B cell (primary cell): ENCODE measurements at regions not wholly inside any gene's neighbourhood (a gene's known extent, or its start where the extent isn't known, plus 50 kb on each side); places are given as distances from the start of the nearest gene placed in this dataset.

Experiments
- ATAC-seq: fragments of 200-7000 bp; cut with Tn5 transposase; one replicate; pipeline ENCODE4 v1.10.0; 2021; ENCODE audit warnings: low read depth, mild to moderate bottlenecking, moderate number of reproducible peaks, moderate library complexity
- CTCF ChIA-PET: fragments of 350-600 bp; sonication (Branson Sonifier 250); formaldehyde crosslinking; loops from one replicate; lab custom pipeline; 2021; ENCODE audit warnings: antibody characterized with exemption, inconsistent platforms; lab: Charles Lee
- POLR2A ChIA-PET: fragments of 350-600 bp; sonication (Branson Sonifier 250); formaldehyde crosslinking; loops from one replicate; lab custom pipeline; 2021; ENCODE audit warnings: antibody characterized with exemption; lab: Charles Lee
- DNase-seq: peaks from one replicate; pipeline ENCODE4 v3.0.0; 2013
- H2AFZ ChIP-seq: 2 replicates; pipeline ENCODE4 v1.6.1; 2012; ENCODE audit warnings: mild to moderate bottlenecking, low read depth, low read length; ENCODE audit not compliant: insufficient read depth, poor library complexity, severe bottlenecking
- H3K27ac ChIP-seq, 2 donors: 1 replicate in 1 of 2; 2 replicates in 1 of 2; pipeline ENCODE4 v1.5.1; 2012 to 2013; ENCODE audit warnings: low read length in 2 of 2, mild to moderate bottlenecking in 2 of 2, moderate library complexity in 1 of 2
- H3K27me3 ChIP-seq, 4 experiments: fragments of 200-600 bp in 1 of 4; sonication (generic) in 1 of 4; replicated peaks in 1 of 4; 1 replicate in 2 of 4; 2 replicates in 2 of 4; pipeline versions ENCODE4 v1.6.1 to v1.7.0; 2013 to 2016; ENCODE audit warnings: low read length in 3 of 4, mild to moderate bottlenecking in 2 of 4, mixed read lengths in 1 of 4, moderate library complexity in 1 of 4; ENCODE audit not compliant: insufficient read depth in 4 of 4, control insufficient read depth in 3 of 4; ENCODE audit errors: control extremely low read depth in 1 of 4
- H3K36me3 ChIP-seq, 2 experiments: replicated peaks in 1 of 2; 1 replicate in 1 of 2; 2 replicates in 1 of 2; pipeline versions ENCODE4 v1.6.1 to v1.7.1; 2013; ENCODE audit warnings: low read length in 1 of 2; ENCODE audit not compliant: insufficient read depth in 2 of 2, control insufficient read depth in 1 of 2; ENCODE audit errors: control extremely low read depth in 1 of 2, extremely low read depth in 1 of 2
- H3K4me1 ChIP-seq, 2 donors: fragments of 200-600 bp in 1 of 2; sonication (generic) in 1 of 2; 1 replicate in 1 of 2; 2 replicates in 1 of 2; pipeline versions ENCODE4 v1.5.1 to v1.6.1; 2013 to 2017; ENCODE audit warnings: low read length in 2 of 2; ENCODE audit not compliant: control insufficient read depth in 2 of 2, insufficient read depth in 2 of 2
- H3K4me2 ChIP-seq: replicated peaks from 2 replicates; pipeline ENCODE3; 2012; ENCODE audit warnings: mild to moderate bottlenecking, low read depth, low read length; ENCODE audit not compliant: poor library complexity, severe bottlenecking
- H3K4me3 ChIP-seq, 5 experiments: fragments of 200-600 bp in 1 of 5; sonication (generic) in 1 of 5; 1 replicate in 3 of 5; 2 replicates in 2 of 5; pipeline versions ENCODE4 v1.5.1 to v1.7.0; 2011 to 2016; ENCODE audit warnings: low read length in 4 of 5, mild to moderate bottlenecking in 4 of 5, low read depth in 2 of 5, control low read depth in 1 of 5, moderate library complexity in 1 of 5; ENCODE audit not compliant: insufficient read depth in 1 of 5; ENCODE audit errors: control extremely low read depth in 1 of 5, extremely low read depth in 1 of 5
- H3K79me2 ChIP-seq: fragments of 200-600 bp; sonication (generic); one replicate; pipeline ENCODE4 v1.6.0; 2016; ENCODE audit warnings: low read length; ENCODE audit not compliant: control insufficient read depth, insufficient read depth
- H3K9ac ChIP-seq: fragments of 200-600 bp; sonication (generic); 2 replicates; pipeline ENCODE4 v1.6.1; 2017; ENCODE audit warnings: mild to moderate bottlenecking, low read length, moderate library complexity
- H3K9me3 ChIP-seq, 3 donors: one replicate each; pipeline versions ENCODE4 v1.6.1 to v1.7.1; 2013; ENCODE audit warnings: low read length in 2 of 3; ENCODE audit not compliant: control insufficient read depth in 2 of 3, insufficient read depth in 1 of 3; ENCODE audit errors: control extremely low read depth in 1 of 3
- H4K20me1 ChIP-seq: 2 replicates; pipeline ENCODE4 v1.6.0; 2012; ENCODE audit warnings: mild to moderate bottlenecking, low read length; ENCODE audit not compliant: insufficient read depth, control insufficient read depth, poor library complexity, severe bottlenecking
- H3K27ac Mint-ChIP-seq: one replicate; pipeline ENCODE4 v1.8.0; 2021; ENCODE audit warnings: mixed read lengths
- H3K27me3 Mint-ChIP-seq: one replicate; pipeline ENCODE4 v1.8.0; 2021; ENCODE audit warnings: mixed read lengths
- H3K4me1 Mint-ChIP-seq: one replicate; pipeline ENCODE4 v1.8.0; 2021; ENCODE audit warnings: mixed read lengths
- H3K4me3 Mint-ChIP-seq: one replicate; pipeline ENCODE4 v1.8.0; 2021; ENCODE audit warnings: mixed read lengths
- H3K9me3 Mint-ChIP-seq: one replicate; pipeline ENCODE4 v1.8.0; 2022; ENCODE audit warnings: mixed read lengths; ENCODE audit not compliant: insufficient read depth
- CTCF ChIP-seq: fragments of 200-600 bp; IDR thresholded peaks from one replicate; pipeline ENCODE4 v1.8.0; 2022; ENCODE audit warnings: antibody characterized with exemption, mild to moderate bottlenecking
- EZH2 ChIP-seq: IDR thresholded peaks from 2 replicates; pipeline ENCODE4 v1.6.1; 2012; ENCODE audit warnings: borderline replicate concordance, low read depth, mild to moderate bottlenecking, moderate library complexity, low read length; ENCODE audit not compliant: insufficient read depth, poor library complexity, severe bottlenecking
- WGBS: methylation state at CpG from one replicate; pipeline ENCODE4 v1.1.5; 2013; ENCODE audit warnings: missing lambda C conversion rate; ENCODE audit not compliant: insufficient coverage; 5-methylcytosine and 5-hydroxymethylcytosine counted together
- intact Hi-C: fragments of 100-400 bp; cut with micrococcal nuclease; formaldehyde crosslinking; loops from one replicate; pipeline ENCODE4 v1.10.0; 2022

- no peaks in the 10 kb centered on the region for H3K79me2 ChIP-seq
- Mint-ChIP-seq H3K4me3 (no peak overlapping the region), H3K9me3 (no peaks in the 10 kb centered on the region), H3K27me3 (no peaks in the 10 kb centered on the region), H3K27ac (no peak overlapping the region), H3K4me1 (no peaks in the 10 kb centered on the region)
- ATAC-seq (no peak), DNase-seq (no peak)
- H3K27me3 ChIP-seq: no peaks in the 10 kb centered on the region
- no peak for TF ChIP-seq EZH2
- no peak for TF ChIP-seq CTCF
- intact Hi-C loops: no loop called here
- H4K20me1 ChIP-seq: no peaks in the 10 kb centered on the region
- H3K4me1 ChIP-seq: no peaks in the 10 kb centered on the region
- ChIA-PET CTCF (no interaction called here), POLR2A (no interaction called here)
- H3K4me2 ChIP-seq: no peak overlapping the region
- no peaks in the 10 kb centered on the region for H3K36me3 ChIP-seq
- H3K9ac ChIP-seq: no peak overlapping the region
- H2AFZ ChIP-seq: no peak overlapping the region
- no peak overlapping the region for H3K27ac ChIP-seq
- H3K9me3 ChIP-seq: peaks cover 0 to 4% (median 0%) of the 10 kb centered on the region in 3 donors
- 100% methylated on average over 1 of the region's 5 CpGs for WGBS
- no peak overlapping the region for H3K4me3 ChIP-seq
Measured at GRCh38 chr9:99614341-99614740, 207.3 kb upstream of the NR4A3 start.

DNA sequence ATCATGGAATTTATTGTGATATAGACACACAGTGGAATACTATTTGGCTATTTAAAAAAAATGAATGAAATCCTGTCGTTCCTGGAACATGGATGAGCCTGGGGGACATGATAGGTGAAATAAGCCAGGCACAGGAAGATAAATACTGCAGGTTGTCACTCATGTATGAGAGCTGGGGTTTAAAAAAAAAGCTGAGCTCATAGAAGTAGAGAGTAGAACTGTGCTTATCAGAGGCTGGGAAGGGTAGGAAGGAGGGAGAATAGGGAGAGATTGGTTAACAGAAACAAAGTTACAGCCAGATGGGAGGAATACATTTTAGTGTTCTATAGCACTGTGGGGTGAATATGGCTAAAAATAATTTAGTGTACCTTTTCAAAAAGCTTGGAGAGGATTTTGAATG, 200.6 kb upstream of the NR4A3 start:
- H3K4me2 ChIP-seq: no peak overlapping the region
- no peaks in the 10 kb centered on the region for H3K36me3 ChIP-seq
- 92% methylated on average over 1 of the region's 1 CpG for WGBS
- H3K27ac ChIP-seq: no peak overlapping the region
- no peak for ATAC-seq
- ChIA-PET CTCF (no interaction called here), POLR2A (no interaction called here)
- no peaks in the 10 kb centered on the region for H3K27me3 ChIP-seq
- intact Hi-C loops: no loop called here
- no peak overlapping the region for H3K4me3 Mint-ChIP-seq
- no peaks in the 10 kb centered on the region for H3K79me2 ChIP-seq
- TF ChIP-seq EZH2: no peak
- TF ChIP-seq CTCF: no peak
- H2AFZ ChIP-seq: no peak overlapping the region
- H3K4me1 Mint-ChIP-seq: no peaks in the 10 kb centered on the region
- H3K9me3 ChIP-seq: no peaks in the 10 kb centered on the region
- H3K27me3 Mint-ChIP-seq: no peaks in the 10 kb centered on the region
- no peak for DNase-seq
- no peaks in the 10 kb centered on the region for H4K20me1 ChIP-seq
- H3K9me3 Mint-ChIP-seq: no peaks in the 10 kb centered on the region
- H3K27ac Mint-ChIP-seq: no peak overlapping the region
- no peak overlapping the region for H3K4me3 ChIP-seq
- H3K4me1 ChIP-seq: no peaks in the 10 kb centered on the region
- no peak overlapping the region for H3K9ac ChIP-seq
